OCI-LY7 (cell line): ENCODE measurements at regions not wholly inside any gene's neighbourhood (a gene's known extent, or its start where the extent isn't known, plus 50 kb on each side); places are given as distances from the start of the nearest gene placed in this dataset.

Experiments used
- BruUV-seq: library from RNA; stranded (reverse); fragments of 400-500 nt; replicated peaks from 2 replicates; lab custom pipeline; 2021; lab: Mats Ljungman, UMichigan
- CTCF ChIA-PET: fragments of 300-600 bp; sonication (Branson Sonifier 250); formaldehyde crosslinking; loops from one replicate; lab custom pipeline; 2022; ENCODE audit warnings: antibody characterized with exemption; ENCODE audit not compliant: unreplicated experiment; lab: Charles Lee
- POLR2A ChIA-PET: fragments of 300-600 bp; sonication (Branson Sonifier 250); formaldehyde crosslinking; loops from one replicate; lab custom pipeline; 2022; ENCODE audit warnings: antibody characterized with exemption; lab: Charles Lee
- DNase-seq: peaks from one replicate; pipeline ENCODE4 v3.0.0-alpha.2; 2015; ENCODE audit warnings: low spot score
- H2AFZ ChIP-seq: fragments of 200-600 bp; sonication (generic), shearing (Covaris generic); 2 replicates; pipeline ENCODE4 v1.6.1; 2014; ENCODE audit warnings: mild to moderate bottlenecking, antibody characterized with exemption, low read length, moderate library complexity
- H3K27ac ChIP-seq: fragments of 200-600 bp; sonication (generic); 2 replicates; pipeline ENCODE4 v1.5.1; 2014; ENCODE audit warnings: mixed run types, low read depth, mild to moderate bottlenecking, moderate library complexity, low read length, inconsistent platforms; ENCODE audit not compliant: poor library complexity, severe bottlenecking
- H3K36me3 ChIP-seq: fragments of 200-600 bp; sonication (generic); 2 replicates; pipeline ENCODE4 v1.6.1; 2014; ENCODE audit warnings: mild to moderate bottlenecking, antibody characterized with exemption, low read length, moderate library complexity, mixed read lengths; ENCODE audit not compliant: insufficient read depth
- H3K4me1 ChIP-seq: fragments of 200-600 bp; sonication (generic); 2 replicates; pipeline ENCODE4 v1.5.1; 2014; ENCODE audit warnings: mild to moderate bottlenecking, low read length; ENCODE audit not compliant: insufficient read depth, poor library complexity, severe bottlenecking
- H3K4me2 ChIP-seq: fragments of 200-600 bp; sonication (generic); 2 replicates; pipeline ENCODE4 v1.6.1; 2014; ENCODE audit warnings: mild to moderate bottlenecking, low read length
- H3K4me3 ChIP-seq: fragments of 200-600 bp; sonication (generic); 2 replicates; pipeline ENCODE4 v1.5.1; 2014; ENCODE audit warnings: mild to moderate bottlenecking, low read depth, low read length; ENCODE audit not compliant: poor library complexity, severe bottlenecking
- H3K79me2 ChIP-seq: fragments of 200-600 bp; sonication (generic); 2 replicates; pipeline ENCODE4 v1.6.1; 2016; ENCODE audit warnings: low read depth, mild to moderate bottlenecking, low read length, moderate library complexity, mixed read lengths; ENCODE audit not compliant: insufficient read depth
- H3K9me2 ChIP-seq: fragments of 200-600 bp; sonication (generic); 2 replicates; pipeline ENCODE4 v1.6.1; 2016; ENCODE audit warnings: mild to moderate bottlenecking, low read length, mixed read lengths; ENCODE audit not compliant: insufficient read depth
- H3K9me3 ChIP-seq: fragments of 200-600 bp; sonication (generic); 2 replicates; pipeline ENCODE4 v1.6.1; 2014; ENCODE audit warnings: mild to moderate bottlenecking, mixed run types, low read length, mixed read lengths
- H4K20me1 ChIP-seq: fragments of 200-600 bp; sonication (generic); 2 replicates; pipeline ENCODE4 v1.6.1; 2014; ENCODE audit warnings: mild to moderate bottlenecking, antibody characterized with exemption, low read length, moderate library complexity, mixed read lengths; ENCODE audit not compliant: insufficient read depth
- CTCF ChIP-seq: fragments of 200-600 bp; sonication (generic); conservative IDR thresholded peaks from 2 replicates; pipeline ENCODE4 v1.5.1; 2014; ENCODE audit warnings: mild to moderate bottlenecking, antibody characterized with exemption, low read length, moderate library complexity, mixed read lengths
- EZH2phosphoT487 ChIP-seq: fragments of 200-600 bp; sonication (generic); IDR thresholded peaks from 2 replicates; pipeline ENCODE4 v1.6.1; 2018; ENCODE audit warnings: low read depth, borderline replicate concordance, mild to moderate bottlenecking, mixed run types, antibody characterized with exemption, low read length, moderate library complexity, mixed read lengths
- intact Hi-C: fragments of 100-400 bp; cut with micrococcal nuclease; formaldehyde crosslinking; loops from one replicate; pipeline ENCODE4 v1.10.0; 2022; ENCODE audit not compliant: unreplicated experiment

- Histone ChIP-seq H3K4me1 (peaks cover 17% of the 10 kb centered on the region), H3K27ac (no peak overlapping the region), H3K9me2 (no peaks in the 10 kb centered on the region), H3K4me3 (no peak overlapping the region), H3K36me3 (no peaks in the 10 kb centered on the region), H3K79me2 (no peaks in the 10 kb centered on the region), H2AFZ (peak overlapping the region; percentile 13; the same call in 1 of the 2 replicates), H3K9me3 (0 out of 2 replicates have a peak, but pooled peaks cover 5% of the 10 kb centered on the region), H4K20me1 (no peaks in the 10 kb centered on the region), H3K4me2 (peak overlapping the region; percentile 48)
- ChIA-PET POLR2A (interaction anchor here (0.6 to 1.1 kb wide), 4 partner anchors 36 to 313 kb away, joined by 3 to 7 read pairs (median 3); no protein-coding TSS in a partner anchor), CTCF (no interaction called here)
- no TSS peak for BruUV-seq
- TF ChIP-seq EZH2phosphoT487 (no peak), CTCF (no peak)
- peak; percentile 44 for DNase-seq
- intact Hi-C loops: no loop called here
Measured at GRCh38 chr21:17352996-17353655, 159.7 kb upstream of the CXADR start.

GRCh38 chr21:17359781-17360180, 153.1 kb upstream of the CXADR start:
- Histone ChIP-seq H2AFZ (peak overlapping the region; percentile 12; the same call in 1 of the 2 replicates), H3K4me1 (peaks cover 7% of the 10 kb centered on the region), H3K79me2 (no peaks in the 10 kb centered on the region), H3K36me3 (no peaks in the 10 kb centered on the region), H3K4me3 (no peak overlapping the region), H3K4me2 (no peak overlapping the region), H3K9me3 (no peaks in the 10 kb centered on the region), H4K20me1 (no peaks in the 10 kb centered on the region), H3K9me2 (no peaks in the 10 kb centered on the region), H3K27ac (no peak overlapping the region)
- no TSS peak for BruUV-seq
- intact Hi-C loops: no loop called here
- peak; percentile 18 for DNase-seq
- CTCF ChIA-PET: no interaction called here
- TF ChIP-seq EZH2phosphoT487 (no peak), CTCF (no peak)
- POLR2A ChIA-PET: interaction anchor here (0.5 kb wide), 1 partner anchor 13 kb away, joined by 3 read pairs; no protein-coding TSS in a partner anchor

DNA sequence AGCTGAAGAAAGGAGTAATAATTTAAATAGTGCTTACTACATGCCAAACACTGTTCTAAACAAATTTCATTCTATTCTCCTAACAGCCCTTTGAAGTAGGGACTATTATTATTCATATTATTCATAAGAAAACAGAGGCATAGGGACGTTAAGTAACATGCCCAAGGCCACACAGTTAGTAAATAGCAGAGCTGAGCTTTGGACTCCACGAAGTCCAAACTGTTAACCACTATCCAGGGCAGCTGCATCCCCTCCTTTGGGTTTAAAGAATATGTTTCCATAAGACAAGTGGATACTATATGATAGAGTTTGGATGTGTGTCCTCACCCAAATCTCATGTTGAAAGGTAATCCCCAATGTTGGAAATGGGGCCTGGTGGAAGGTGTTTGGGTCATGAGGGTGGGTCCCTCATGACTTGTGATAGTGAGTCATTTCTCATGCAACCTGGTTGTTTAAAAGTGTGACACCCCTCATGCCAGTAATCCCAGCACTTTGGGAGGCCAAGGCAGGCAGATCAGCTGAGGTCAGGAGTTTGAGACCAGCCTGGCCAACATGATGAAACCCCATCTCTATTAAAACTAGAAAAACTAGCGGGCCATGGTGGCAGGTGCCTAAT, 144.0 kb upstream of the CXADR start:
- no peaks in the 10 kb centered on the region for H3K4me1 ChIP-seq
- CTCF ChIA-PET: no interaction called here
- TF ChIP-seq EZH2phosphoT487: no peak
- TF ChIP-seq CTCF: no peak
- BruUV-seq: no TSS peak
- H3K4me2 ChIP-seq: no peak overlapping the region
- no peaks in the 10 kb centered on the region for H3K36me3 ChIP-seq
- no peak overlapping the region for H3K4me3 ChIP-seq
- POLR2A ChIA-PET: interaction anchor here (0.6 kb wide), 1 partner anchor 92 kb away, joined by 3 read pairs; no protein-coding TSS in a partner anchor
- no peak overlapping the region for H3K27ac ChIP-seq
- intact Hi-C loops: no loop called here
- H3K9me3 ChIP-seq: no peaks in the 10 kb centered on the region
- no peaks in the 10 kb centered on the region for H3K9me2 ChIP-seq
- DNase-seq: no peak
- no peak overlapping the region for H2AFZ ChIP-seq
- H3K79me2 ChIP-seq: no peaks in the 10 kb centered on the region
- H4K20me1 ChIP-seq: no peaks in the 10 kb centered on the region
